ENCODE measurements at regions not wholly inside any gene's neighbourhood (a gene's known extent, or its start where the extent isn't known, plus 50 kb on each side); places are given as distances from the start of the nearest gene placed in this dataset.
"Not testable (repeated sequence)": the region's sequence is repeated elsewhere in the genome, so short reads cannot be mapped to it uniquely, and the experiment has no call there.

DNA sequence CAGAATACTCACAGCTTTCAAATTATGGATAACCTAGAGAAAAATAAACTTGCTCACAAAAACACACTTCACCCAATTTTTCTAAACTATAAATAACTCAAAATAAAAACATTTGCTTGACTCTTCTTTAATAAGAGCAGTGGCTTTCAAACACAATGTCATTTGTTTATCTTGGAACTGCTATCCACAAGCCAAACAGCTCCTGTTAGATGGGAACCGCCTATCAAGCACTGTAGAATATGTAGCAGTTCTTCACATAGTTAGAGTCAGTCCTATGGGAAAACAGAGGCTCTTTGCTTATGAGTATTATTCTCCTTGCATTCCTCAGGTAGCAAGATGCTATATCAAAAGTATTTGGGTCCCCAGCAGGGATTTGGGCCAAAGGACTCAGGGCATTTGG is 120.2 kb upstream of the KCNJ18 start:
- H3K27me3 ChIP-seq (replicated peaks); H3K36me3 ChIP-seq (replicated peaks); DNase-seq; in situ Hi-C loops (cut with HindIII; ENCODE audit: low pct_ligation_motif_present, low sequenced_read_pairs); H3K4me3 ChIP-seq (ENCODE audit: low read depth, low read length); H3K27ac ChIP-seq: not testable (repeated sequence)

DNA sequence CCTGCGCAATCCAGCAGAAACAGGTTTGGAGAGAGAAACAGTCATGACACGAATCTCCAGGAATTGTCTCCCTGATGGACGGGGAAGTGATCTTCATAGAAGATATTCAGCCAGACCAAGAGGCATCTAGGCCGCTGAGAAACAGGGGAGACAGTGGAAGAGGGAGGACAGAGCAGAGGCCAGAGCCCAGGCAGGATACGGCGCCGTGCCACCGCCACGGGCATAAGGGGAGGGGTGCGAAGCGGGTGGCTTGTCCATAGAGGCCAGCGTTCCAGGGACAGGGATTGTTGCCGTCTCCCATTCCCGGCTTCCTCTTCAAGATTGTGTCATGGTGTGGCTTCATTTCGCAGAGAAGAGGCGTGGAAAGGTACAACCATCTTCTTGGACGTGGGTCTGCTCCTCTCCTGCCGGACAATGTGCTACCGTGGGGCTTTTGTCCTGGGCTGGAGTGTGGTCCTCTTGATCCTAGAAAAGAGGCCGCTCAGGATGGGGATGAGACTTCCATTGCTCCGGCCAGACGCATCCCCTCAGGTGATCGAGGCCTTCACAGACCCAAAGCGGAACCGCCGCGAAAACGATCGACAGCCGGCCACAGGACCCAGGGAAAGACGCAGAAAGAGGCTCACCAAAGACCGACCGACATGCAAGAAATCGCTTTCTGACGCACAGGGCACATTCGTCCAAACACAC is 118.9 kb upstream of the KCNJ18 start:
- H3K27me3 ChIP-seq (replicated peaks); DNase-seq; H3K27ac ChIP-seq; in situ Hi-C loops (cut with HindIII; ENCODE audit: low pct_ligation_motif_present, low sequenced_read_pairs); H3K36me3 ChIP-seq (replicated peaks): not testable (repeated sequence)
- peak overlapping the region; percentile 37 for H3K4me3 ChIP-seq (ENCODE audit: low read depth, low read length)

DNA sequence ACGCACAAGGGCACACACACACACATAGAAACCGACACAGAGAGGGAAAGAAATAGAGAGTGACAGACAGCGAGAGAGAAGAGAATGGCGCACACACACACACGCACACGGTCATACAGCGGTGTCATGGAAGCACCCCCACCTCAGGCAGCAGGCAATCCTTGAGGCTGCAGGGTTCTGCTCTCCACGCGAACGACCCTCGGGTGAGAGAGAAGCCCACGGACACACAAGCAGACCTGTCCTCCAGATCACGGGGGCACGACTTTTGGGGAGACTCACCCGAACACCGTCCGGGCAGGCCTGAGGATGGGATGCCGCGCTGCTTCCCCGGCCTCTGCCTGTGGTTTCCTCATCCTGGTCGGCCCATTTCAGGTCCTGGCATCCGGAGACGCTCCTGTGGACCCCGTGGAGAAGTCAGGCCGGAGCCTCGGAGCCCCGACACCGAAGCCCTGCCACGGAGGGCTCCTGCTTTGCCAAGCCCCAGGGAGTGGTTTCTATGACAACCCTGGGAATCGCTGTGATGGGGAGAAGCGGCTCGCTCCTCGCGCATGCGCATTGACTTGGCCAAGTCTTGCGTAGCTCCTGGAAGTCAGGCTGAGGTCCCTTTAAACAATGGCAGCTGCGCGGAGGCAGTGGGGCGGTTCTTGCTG is 118.2 kb upstream of the KCNJ18 start:
- in situ Hi-C loops (cut with HindIII; ENCODE audit: low pct_ligation_motif_present, low sequenced_read_pairs) = no loop called here
- H3K4me3 ChIP-seq (ENCODE audit: low read depth, low read length) = peak overlapping the region; percentile 37
- no peaks in the 10 kb centered on the region for H3K27me3 ChIP-seq (replicated peaks)
- TF ChIP-seq, protein P1, sequence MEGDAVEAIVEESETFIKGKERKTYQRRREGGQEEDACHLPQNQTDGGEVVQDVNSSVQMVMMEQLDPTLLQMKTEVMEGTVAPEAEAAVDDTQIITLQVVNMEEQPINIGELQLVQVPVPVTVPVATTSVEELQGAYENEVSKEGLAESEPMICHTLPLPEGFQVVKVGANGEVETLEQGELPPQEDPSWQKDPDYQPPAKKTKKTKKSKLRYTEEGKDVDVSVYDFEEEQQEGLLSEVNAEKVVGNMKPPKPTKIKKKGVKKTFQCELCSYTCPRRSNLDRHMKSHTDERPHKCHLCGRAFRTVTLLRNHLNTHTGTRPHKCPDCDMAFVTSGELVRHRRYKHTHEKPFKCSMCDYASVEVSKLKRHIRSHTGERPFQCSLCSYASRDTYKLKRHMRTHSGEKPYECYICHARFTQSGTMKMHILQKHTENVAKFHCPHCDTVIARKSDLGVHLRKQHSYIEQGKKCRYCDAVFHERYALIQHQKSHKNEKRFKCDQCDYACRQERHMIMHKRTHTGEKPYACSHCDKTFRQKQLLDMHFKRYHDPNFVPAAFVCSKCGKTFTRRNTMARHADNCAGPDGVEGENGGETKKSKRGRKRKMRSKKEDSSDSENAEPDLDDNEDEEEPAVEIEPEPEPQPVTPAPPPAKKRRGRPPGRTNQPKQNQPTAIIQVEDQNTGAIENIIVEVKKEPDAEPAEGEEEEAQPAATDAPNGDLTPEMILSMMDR (IDR thresholded peaks at IDR 0.05; ENCODE audit: low read depth, low read length, missing control alignments) = no peak
- no peak overlapping the region for H3K27ac ChIP-seq
- DNase-seq = peak; percentile 52
- no peaks in the 10 kb centered on the region for H3K36me3 ChIP-seq (replicated peaks)

DNA sequence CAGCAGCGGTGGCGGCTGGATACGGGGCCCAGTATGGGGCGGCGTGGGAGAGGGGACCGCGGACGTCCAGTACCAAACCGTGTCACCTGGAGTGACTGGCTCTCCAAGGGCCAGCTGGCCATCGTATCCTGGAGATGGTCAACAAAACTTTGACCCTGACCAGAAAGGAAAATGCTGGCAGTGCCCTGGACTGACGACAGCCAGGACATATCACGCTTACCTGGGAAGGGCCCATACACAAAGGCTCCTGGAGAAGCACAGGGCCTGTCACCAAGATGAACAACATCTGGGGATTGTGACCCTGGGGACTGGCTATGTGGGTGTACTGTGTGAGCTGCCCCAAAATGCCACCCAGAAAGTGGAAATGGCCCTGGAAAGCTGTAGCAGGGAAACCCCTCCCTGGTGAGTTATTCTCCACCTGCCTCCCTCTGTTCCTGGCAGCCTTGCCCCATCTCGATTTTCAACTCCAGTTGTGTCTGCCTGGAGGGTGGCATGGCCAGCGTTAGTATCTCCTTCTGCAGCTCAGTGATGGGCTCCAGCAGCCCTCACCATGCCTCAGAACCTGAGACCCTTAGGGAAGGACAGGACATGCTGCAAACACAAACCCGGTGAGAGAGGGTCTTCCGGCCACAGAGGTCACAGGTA is 117.6 kb upstream of the KCNJ18 start:
- H3K4me3 ChIP-seq (ENCODE audit: low read depth, low read length); DNase-seq; H3K27me3 ChIP-seq (replicated peaks); in situ Hi-C loops (cut with HindIII; ENCODE audit: low pct_ligation_motif_present, low sequenced_read_pairs); H3K27ac ChIP-seq; H3K36me3 ChIP-seq (replicated peaks): not testable (repeated sequence)

DNA sequence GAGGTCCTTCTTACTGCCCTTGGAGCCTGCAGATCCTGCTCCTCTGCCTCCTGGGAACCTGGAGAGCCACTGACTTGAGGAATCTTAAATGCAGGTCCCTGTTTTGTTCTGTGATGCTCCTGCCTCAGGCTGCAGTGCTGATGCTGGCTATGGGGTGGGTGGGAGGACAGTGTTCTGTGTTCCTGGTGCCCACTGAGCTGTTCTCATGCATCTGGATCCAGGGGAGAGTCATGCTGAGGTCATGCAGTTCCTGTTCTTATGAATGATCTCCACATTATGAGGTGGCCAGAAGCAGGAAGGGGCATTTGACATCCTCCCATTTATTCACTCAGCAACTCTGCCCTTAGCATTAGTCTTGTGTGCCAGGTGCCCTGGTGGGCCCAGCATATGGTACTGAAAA is 113.5 kb upstream of the KCNJ18 start:
- H3K27ac ChIP-seq; H3K36me3 ChIP-seq (replicated peaks); H3K27me3 ChIP-seq (replicated peaks); in situ Hi-C loops (cut with HindIII; ENCODE audit: low pct_ligation_motif_present, low sequenced_read_pairs); H3K4me3 ChIP-seq (ENCODE audit: low read depth, low read length); DNase-seq: not testable (repeated sequence)

DNA sequence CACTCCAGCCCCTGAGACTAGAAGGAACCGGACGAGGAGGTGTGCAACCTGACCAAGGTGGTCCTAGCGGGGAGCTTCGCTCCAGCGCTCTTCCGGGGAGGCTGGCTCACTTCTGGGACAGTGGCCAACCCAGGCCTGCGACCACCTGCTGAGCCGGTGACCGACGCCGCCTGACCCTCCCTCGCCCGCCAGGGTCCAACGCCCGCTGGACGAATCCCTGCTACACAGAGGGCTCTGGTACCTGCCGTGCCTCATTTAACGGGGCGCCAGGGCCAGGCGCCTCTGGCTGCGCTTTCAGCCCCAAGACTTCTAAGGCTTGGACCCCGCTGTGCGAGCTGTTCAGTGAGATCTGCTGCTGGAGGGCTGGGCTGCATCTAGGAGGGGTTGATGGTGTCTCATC is 99.5 kb upstream of the KCNJ18 start:
- Histone ChIP-seq H3K36me3 (replicated peaks) (no peaks in the 10 kb centered on the region), H3K4me3 (ENCODE audit: low read depth, low read length) (no peak overlapping the region), H3K27me3 (replicated peaks) (no peaks in the 10 kb centered on the region), H3K27ac (no peak overlapping the region)
- TF ChIP-seq, protein P1 (IDR thresholded peaks at IDR 0.05; ENCODE audit: low read depth, low read length, missing control alignments) = no peak
- no peak for DNase-seq
- in situ Hi-C loops (cut with HindIII; ENCODE audit: low pct_ligation_motif_present, low sequenced_read_pairs) = no loop called here

DNA sequence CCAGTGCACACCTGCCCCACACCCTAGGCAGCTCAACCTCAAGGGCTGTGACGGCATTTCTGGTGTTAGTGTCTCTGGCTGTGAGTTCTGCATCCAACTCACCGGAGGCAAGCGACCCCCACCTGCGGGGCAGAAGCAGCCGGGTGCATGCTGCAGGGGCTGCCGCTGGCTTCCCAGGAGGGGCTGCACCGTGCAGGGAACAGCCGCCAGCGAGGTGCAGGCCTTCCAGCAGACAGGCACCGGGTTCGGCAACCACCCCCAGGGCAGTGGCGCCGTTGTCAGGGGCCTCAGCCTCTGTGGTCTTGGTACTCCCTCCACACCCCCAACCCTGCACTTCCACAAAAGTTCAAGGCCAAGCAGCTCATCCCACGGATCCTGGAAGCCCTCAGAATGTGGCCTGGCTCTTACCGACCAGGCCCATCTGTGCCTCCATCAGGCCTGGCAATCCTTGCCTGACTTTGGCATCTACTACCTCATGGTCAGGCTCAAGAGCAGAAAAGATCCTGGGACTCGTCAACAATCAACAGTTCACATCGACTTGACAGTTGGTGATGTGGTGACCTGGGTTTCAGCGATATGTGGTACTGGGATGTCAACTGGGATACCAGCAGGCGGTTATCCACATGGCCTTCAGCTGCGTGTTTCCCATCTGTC is 98.7 kb upstream of the KCNJ18 start:
- H3K36me3 ChIP-seq (replicated peaks); in situ Hi-C loops (cut with HindIII; ENCODE audit: low pct_ligation_motif_present, low sequenced_read_pairs); H3K27me3 ChIP-seq (replicated peaks); DNase-seq; H3K27ac ChIP-seq; H3K4me3 ChIP-seq (ENCODE audit: low read depth, low read length): not testable (repeated sequence)

DNA sequence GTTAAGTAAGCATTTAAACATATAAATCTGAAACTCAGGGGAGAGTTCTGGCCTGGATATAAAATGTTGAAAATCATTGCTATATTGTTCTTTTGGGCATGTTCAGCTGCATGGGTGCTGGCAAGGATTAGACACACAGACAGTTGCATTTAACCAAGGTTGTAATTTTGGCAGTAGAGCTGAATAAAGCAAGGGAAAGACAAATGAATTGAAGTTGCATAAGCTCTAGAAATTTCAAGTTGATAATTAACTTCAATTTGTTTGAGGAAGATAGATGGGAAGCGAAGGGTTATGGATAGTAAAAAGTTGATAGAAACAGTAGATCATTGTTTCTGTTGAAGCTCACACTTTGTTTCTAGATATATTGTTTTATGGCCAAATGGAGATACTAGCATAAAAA is 97.2 kb upstream of the KCNJ18 start:
- no peaks in the 10 kb centered on the region for H3K27me3 ChIP-seq (replicated peaks)
- in situ Hi-C loops (cut with HindIII; ENCODE audit: low pct_ligation_motif_present, low sequenced_read_pairs) = no loop called here
- TF ChIP-seq, protein P1 (IDR thresholded peaks at IDR 0.05; ENCODE audit: low read depth, low read length, missing control alignments) = no peak
- H3K36me3 ChIP-seq (replicated peaks) = no peaks in the 10 kb centered on the region
- DNase-seq = no peak
- no peak overlapping the region for H3K27ac ChIP-seq
- H3K4me3 ChIP-seq (ENCODE audit: low read depth, low read length) = no peak overlapping the region
